DOHH2 (cell line): ENCODE measurements at regions not wholly inside any gene's neighbourhood (a gene's known extent, or its start where the extent isn't known, plus 50 kb on each side); places are given as distances from the start of the nearest gene placed in this dataset.

Experiments used
- H3F3A ChIP-seq: fragments of 200-600 bp; sonication (generic), shearing (Covaris generic); 2 replicates; pipeline ENCODE4 v1.6.0; 2016; ENCODE audit warnings: antibody characterized with exemption, mild to moderate bottlenecking; ENCODE audit not compliant: control insufficient read depth, insufficient read depth
- H3K27ac ChIP-seq: fragments of 200-600 bp; sonication (generic); 2 replicates; pipeline ENCODE4 v1.5.1; 2014; ENCODE audit warnings: low read depth, mild to moderate bottlenecking, low read length, moderate library complexity
- H3K27me3 ChIP-seq: fragments of 200-600 bp; sonication (generic); 2 replicates; pipeline ENCODE4 v1.6.1; 2014; ENCODE audit warnings: mild to moderate bottlenecking, low read length, mixed read lengths; ENCODE audit not compliant: control insufficient read depth
- H3K36me3 ChIP-seq: fragments of 200-600 bp; sonication (generic); 2 replicates; pipeline ENCODE4 v1.6.1; 2014; ENCODE audit warnings: mild to moderate bottlenecking, low read length, moderate library complexity, mixed read lengths; ENCODE audit not compliant: control insufficient read depth
- H3K4me1 ChIP-seq: fragments of 200-600 bp; sonication (generic); 2 replicates; pipeline ENCODE4 v1.6.1; 2014; ENCODE audit warnings: mild to moderate bottlenecking, low read length, mixed read lengths; ENCODE audit not compliant: control insufficient read depth
- H3K4me2 ChIP-seq: fragments of 200-600 bp; sonication (generic); 2 replicates; pipeline ENCODE4 v1.6.0; 2014; ENCODE audit warnings: mild to moderate bottlenecking, low read length, moderate library complexity
- H3K4me3 ChIP-seq: fragments of 200-600 bp; sonication (generic); 2 replicates; pipeline ENCODE4 v1.5.1; 2014; ENCODE audit warnings: mild to moderate bottlenecking, low read length, mixed read lengths
- H3K79me2 ChIP-seq: fragments of 200-600 bp; sonication (generic); 2 replicates; pipeline ENCODE4 v1.6.1; 2014; ENCODE audit warnings: mild to moderate bottlenecking, low read length, mixed read lengths; ENCODE audit not compliant: control insufficient read depth
- H3K9me2 ChIP-seq: fragments of 200-600 bp; sonication (generic); replicated peaks from 2 replicates; pipeline ENCODE4 v1.6.1; 2014; ENCODE audit warnings: mild to moderate bottlenecking, low read length, mixed read lengths; ENCODE audit not compliant: control insufficient read depth
- H3K9me3 ChIP-seq: fragments of 200-600 bp; sonication (generic); 2 replicates; pipeline ENCODE4 v1.6.1; 2014; ENCODE audit warnings: antibody characterized with exemption, low read length, mixed read lengths; ENCODE audit not compliant: control insufficient read depth, insufficient read depth
- H4K20me1 ChIP-seq: fragments of 200-600 bp; sonication (generic); 2 replicates; pipeline ENCODE4 v1.6.0; 2014; ENCODE audit warnings: low read depth, mild to moderate bottlenecking, antibody characterized with exemption, low read length, moderate library complexity; ENCODE audit not compliant: control insufficient read depth, insufficient read depth
- CTCF ChIP-seq: fragments of 200-600 bp; sonication (generic); IDR thresholded peaks from one replicate; pipeline ENCODE4 v1.5.1; 2014; ENCODE audit warnings: antibody characterized with exemption, mild to moderate bottlenecking, low read depth, low read length; ENCODE audit not compliant: poor library complexity, severe bottlenecking
- EZH2phosphoT487 ChIP-seq: fragments of 200-600 bp; sonication (generic); IDR thresholded peaks from 2 replicates; pipeline ENCODE4 v1.6.1; 2017; ENCODE audit warnings: borderline replicate concordance, mild to moderate bottlenecking, antibody characterized with exemption, low read length, moderate library complexity, mixed read lengths

- no peaks in the 10 kb centered on the region for H3K4me1 ChIP-seq
- H4K20me1 ChIP-seq = no peaks in the 10 kb centered on the region
- no peaks in the 10 kb centered on the region for H3K36me3 ChIP-seq
- TF ChIP-seq EZH2phosphoT487 = no peak
- TF ChIP-seq CTCF = no peak
- no peaks in the 10 kb centered on the region for H3K9me3 ChIP-seq
- H3K4me2 ChIP-seq = no peak overlapping the region
- no peaks in the 10 kb centered on the region for H3K79me2 ChIP-seq
- no peaks in the 10 kb centered on the region for H3K27me3 ChIP-seq
- H3K4me3 ChIP-seq = no peak overlapping the region
- no peaks in the 10 kb centered on the region for H3K9me2 ChIP-seq
- H3F3A ChIP-seq = no peaks in the 10 kb centered on the region
- H3K27ac ChIP-seq = no peak overlapping the region
Measured at GRCh38 chr18:75785206-75785605, 357.7 kb upstream of the SMIM21 start.

- Histone ChIP-seq H4K20me1 (no peaks in the 10 kb centered on the region), H3K27ac (no peak overlapping the region), H3K9me3 (no peaks in the 10 kb centered on the region), H3K27me3 (no peaks in the 10 kb centered on the region), H3K9me2 (no peaks in the 10 kb centered on the region), H3K4me3 (no peak overlapping the region), H3K4me1 (no peaks in the 10 kb centered on the region), H3K79me2 (no peaks in the 10 kb centered on the region), H3K4me2 (no peak overlapping the region), H3F3A (no peaks in the 10 kb centered on the region), H3K36me3 (no peaks in the 10 kb centered on the region)
- TF ChIP-seq EZH2phosphoT487 (no peak), CTCF (no peak)
Measured at GRCh38 chr18:75784390-75784789, 356.9 kb upstream of the SMIM21 start.

- no peak for TF ChIP-seq CTCF
- Histone ChIP-seq H3K4me1 (no peaks in the 10 kb centered on the region), H3K9me3 (no peaks in the 10 kb centered on the region), H3K4me3 (no peak overlapping the region), H4K20me1 (no peaks in the 10 kb centered on the region), H3K36me3 (no peaks in the 10 kb centered on the region), H3F3A (no peaks in the 10 kb centered on the region), H3K4me2 (no peak overlapping the region), H3K27me3 (no peaks in the 10 kb centered on the region), H3K79me2 (no peaks in the 10 kb centered on the region), H3K9me2 (no peaks in the 10 kb centered on the region), H3K27ac (no peak overlapping the region)
Measured at GRCh38 chr18:75783566-75784281, 356.2 kb upstream of the SMIM21 start.

- no peaks in the 10 kb centered on the region for H4K20me1 ChIP-seq
- no peaks in the 10 kb centered on the region for H3K4me1 ChIP-seq
- H3K4me2 ChIP-seq = no peak overlapping the region
- H3K79me2 ChIP-seq = no peaks in the 10 kb centered on the region
- TF ChIP-seq CTCF (no peak), EZH2phosphoT487 (no peak)
- no peaks in the 10 kb centered on the region for H3K9me2 ChIP-seq
- no peaks in the 10 kb centered on the region for H3K9me3 ChIP-seq
- H3K27me3 ChIP-seq = no peaks in the 10 kb centered on the region
- no peaks in the 10 kb centered on the region for H3K36me3 ChIP-seq
- no peak overlapping the region for H3K4me3 ChIP-seq
- no peak overlapping the region for H3K27ac ChIP-seq
- H3F3A ChIP-seq = no peaks in the 10 kb centered on the region
Measured at GRCh38 chr18:75782826-75783225, 355.3 kb upstream of the SMIM21 start.
